GM21737 (cell line): ENCODE measurements at regions not wholly inside any gene's neighbourhood (a gene's known extent, or its start where the extent isn't known, plus 50 kb on each side); places are given as distances from the start of the nearest gene placed in this dataset.

Experiments used
- ATAC-seq: cut with Tn5 transposase; IDR thresholded peaks from one replicate; pipeline ENCODE4 v1.9.1; 2021; ENCODE audit warnings: mild to moderate bottlenecking, moderate library complexity; ENCODE audit not compliant: unreplicated experiment

DNA sequence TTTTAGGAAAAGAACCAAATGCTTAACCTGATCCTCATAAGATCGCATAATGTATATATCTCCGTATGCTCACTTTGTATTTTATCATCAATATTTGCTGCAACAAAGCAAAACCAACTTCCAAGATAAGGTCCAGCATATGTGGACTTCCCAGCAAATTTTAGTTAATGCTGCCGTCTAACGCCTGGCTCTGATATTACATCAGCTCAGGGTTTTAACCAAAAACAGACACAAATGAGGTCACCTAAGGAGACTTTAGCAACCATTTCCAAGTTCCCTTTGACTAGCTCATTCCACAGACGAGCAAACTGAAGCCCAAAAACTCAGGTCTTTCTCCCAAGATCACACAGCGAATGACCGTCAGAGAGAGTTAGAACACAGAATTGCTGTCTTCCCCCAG is 59.4 kb upstream of the UCN3 start:
- no peak for ATAC-seq

DNA sequence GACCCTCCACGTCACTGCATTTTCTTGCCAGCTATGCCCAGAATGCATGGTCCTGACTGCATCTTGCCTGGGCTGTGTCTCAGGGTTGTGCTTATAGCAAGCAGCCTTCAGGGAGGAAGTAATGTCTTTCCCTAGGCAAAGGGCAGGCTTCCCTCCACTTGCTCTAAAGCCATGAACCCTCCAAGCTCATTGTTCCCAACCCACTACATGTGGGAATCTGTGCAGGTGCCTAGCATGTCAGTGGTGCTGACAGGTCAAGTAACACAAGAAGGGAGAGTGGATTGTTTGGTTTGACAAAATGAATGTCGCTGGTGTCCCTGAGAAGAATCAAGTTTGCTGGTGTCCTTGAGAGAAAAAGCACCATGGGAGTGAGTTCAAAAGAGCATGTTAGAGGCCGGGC is 53.9 kb upstream of the UCN3 start:
- ATAC-seq, result no peak

DNA sequence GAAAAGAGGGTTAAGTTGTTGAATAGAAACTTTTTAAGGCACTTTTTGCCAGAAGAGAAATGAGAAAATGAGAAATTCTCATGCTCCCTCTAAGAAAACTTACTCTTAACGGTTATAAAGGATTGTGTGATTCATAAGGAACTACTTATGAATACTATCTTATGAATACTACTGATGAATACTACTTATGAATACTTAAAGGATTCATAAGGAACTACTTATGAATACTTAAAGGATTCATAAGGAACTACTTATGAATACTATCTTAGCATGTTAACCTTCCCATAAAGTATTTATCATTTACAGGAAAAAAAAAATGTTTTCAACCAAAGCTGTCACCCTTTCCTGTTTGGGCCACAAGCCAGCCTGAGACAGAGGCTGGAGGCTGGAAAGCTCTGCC is 53.1 kb upstream of the UCN3 start:
- no peak for ATAC-seq

DNA sequence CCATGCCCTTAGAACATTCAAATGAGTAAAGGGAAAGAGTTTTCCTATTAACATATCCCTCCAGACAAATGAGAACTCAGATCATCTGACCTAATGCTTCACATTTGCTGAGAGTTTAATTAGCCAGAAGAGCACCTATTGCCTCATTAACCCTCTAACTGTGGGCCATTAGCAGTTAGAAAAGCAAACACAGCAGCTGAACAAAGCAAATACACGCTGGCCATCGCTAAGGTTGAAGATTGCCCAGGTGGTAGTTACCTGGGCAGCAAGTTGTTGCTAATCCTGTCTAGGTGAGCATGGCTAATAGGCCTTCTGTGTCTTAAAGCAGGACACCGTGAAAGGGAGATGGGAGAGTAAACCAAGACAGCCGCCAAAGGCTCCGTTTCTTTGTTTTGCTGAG is 49.9 kb upstream of the UCN3 start:
- no peak for ATAC-seq
